ENCODE measurements at regions not wholly inside any gene's neighbourhood (a gene's known extent, or its start where the extent isn't known, plus 50 kb on each side); places are given as distances from the start of the nearest gene placed in this dataset.

DNA sequence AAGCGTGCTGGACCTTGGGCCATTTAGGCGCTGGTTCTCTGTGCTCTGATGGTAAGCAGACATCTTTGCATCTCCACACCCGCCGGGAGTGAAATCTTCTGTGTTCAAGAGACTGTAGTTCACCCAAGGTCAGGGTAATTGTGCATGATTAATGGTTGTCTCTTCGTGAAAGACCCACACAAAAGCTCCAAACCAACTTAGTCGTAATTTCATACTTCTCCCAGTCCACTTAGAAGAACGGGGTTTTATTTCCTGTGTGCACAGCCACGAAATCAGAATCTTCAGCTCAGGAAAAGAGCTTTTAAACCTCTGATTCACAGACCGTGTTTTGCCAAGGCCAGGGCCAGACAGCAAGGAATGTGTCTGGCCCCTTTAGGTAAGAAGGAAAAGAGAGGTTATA, 640.9 kb downstream of the MED13L start:
- Mint-ChIP-seq H3K27ac (no peak overlapping the region), H3K36me3 (ENCODE audit: low read depth) (no peaks in the 10 kb centered on the region), H3K4me3 (no peak overlapping the region), H3K9me3 (no peaks in the 10 kb centered on the region), H3K4me1 (ENCODE audit: low read depth) (no peaks in the 10 kb centered on the region), H3K27me3 (peaks cover 1% of the 10 kb centered on the region)
- intact Hi-C loops (cut with micrococcal nuclease), result no loop called here

DNA sequence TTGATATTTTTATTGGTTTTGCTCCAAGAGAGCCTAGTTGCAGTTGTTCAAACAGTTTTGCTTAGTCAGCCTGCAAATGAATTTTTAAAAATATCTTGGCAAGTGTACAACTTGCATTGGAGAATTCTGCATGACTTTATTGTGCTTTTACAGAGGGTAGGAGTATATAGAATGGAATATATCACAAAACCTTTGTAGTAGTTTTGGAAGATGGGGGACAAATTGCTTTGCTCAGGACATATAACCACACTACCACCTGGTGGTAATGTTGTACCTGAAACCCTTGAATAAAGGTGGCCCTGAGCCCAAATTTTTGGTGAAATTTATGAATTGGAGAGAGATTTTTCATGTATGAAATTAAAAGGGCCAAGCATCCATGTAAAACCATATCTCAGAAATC, 645.2 kb downstream of the MED13L start:
- no peaks in the 10 kb centered on the region for H3K4me1 Mint-ChIP-seq (ENCODE audit: low read depth)
- H3K9me3 Mint-ChIP-seq, result no peaks in the 10 kb centered on the region
- intact Hi-C loops (cut with micrococcal nuclease), result no loop called here
- H3K27ac Mint-ChIP-seq, result no peak overlapping the region
- no peak overlapping the region for H3K4me3 Mint-ChIP-seq
- H3K36me3 Mint-ChIP-seq (ENCODE audit: low read depth), result no peaks in the 10 kb centered on the region
- peaks cover 2% of the 10 kb centered on the region for H3K27me3 Mint-ChIP-seq

DNA sequence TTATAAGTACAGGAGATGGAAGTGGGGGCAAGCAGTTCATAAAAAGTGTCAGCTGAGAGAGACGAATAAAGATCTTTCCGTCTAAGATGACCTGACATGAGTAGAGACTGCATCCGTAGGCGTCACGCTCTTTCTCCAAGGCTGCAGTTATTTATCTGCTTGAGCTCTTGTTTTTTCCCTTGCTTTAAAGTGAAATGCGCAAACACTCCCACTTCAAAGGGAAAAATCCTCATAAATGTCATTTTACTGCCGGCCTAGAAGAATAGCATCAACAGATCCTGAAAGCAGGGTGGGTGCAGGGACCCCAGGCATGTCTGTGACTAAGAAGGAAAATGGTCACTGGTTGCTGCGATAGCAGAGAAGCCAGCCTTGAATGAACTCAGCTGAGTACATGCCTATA, 647.4 kb downstream of the MED13L start:
- Mint-ChIP-seq H3K27ac (no peak overlapping the region), H3K27me3 (peaks cover 2% of the 10 kb centered on the region)

DNA sequence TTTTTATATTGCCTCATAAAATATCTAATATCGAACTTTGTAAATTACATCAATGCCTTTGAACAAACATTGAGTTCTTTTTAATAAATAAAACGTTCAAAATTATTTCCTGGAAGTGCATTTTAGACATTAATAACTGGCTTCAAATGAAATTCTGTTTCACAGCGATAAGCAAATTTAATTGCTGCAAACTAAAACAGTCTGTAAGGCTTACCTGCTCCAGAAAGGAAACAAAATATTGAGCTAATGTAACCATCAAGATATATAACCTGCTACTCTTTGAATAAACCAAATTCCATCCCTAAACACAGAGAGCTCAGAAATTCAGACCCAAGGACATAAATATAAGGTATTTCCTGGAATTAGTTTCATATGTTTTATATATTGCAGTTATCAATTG, 651.3 kb downstream of the MED13L start:
- Mint-ChIP-seq H3K27me3 (peaks cover 16% of the 10 kb centered on the region), H3K36me3 (ENCODE audit: low read depth) (no peaks in the 10 kb centered on the region), H3K4me3 (no peak overlapping the region), H3K4me1 (ENCODE audit: low read depth) (no peaks in the 10 kb centered on the region), H3K9me3 (no peaks in the 10 kb centered on the region), H3K27ac (no peak overlapping the region)
- intact Hi-C loops (cut with micrococcal nuclease), result no loop called here

More for the DNA sequence above, 647.4 kb downstream of the MED13L start:
- Mint-ChIP-seq H3K4me3 (no peak overlapping the region), H3K36me3 (ENCODE audit: low read depth) (no peaks in the 10 kb centered on the region), H3K9me3 (no peaks in the 10 kb centered on the region), H3K4me1 (ENCODE audit: low read depth) (no peaks in the 10 kb centered on the region)
- intact Hi-C loops (cut with micrococcal nuclease), result no loop called here

DNA sequence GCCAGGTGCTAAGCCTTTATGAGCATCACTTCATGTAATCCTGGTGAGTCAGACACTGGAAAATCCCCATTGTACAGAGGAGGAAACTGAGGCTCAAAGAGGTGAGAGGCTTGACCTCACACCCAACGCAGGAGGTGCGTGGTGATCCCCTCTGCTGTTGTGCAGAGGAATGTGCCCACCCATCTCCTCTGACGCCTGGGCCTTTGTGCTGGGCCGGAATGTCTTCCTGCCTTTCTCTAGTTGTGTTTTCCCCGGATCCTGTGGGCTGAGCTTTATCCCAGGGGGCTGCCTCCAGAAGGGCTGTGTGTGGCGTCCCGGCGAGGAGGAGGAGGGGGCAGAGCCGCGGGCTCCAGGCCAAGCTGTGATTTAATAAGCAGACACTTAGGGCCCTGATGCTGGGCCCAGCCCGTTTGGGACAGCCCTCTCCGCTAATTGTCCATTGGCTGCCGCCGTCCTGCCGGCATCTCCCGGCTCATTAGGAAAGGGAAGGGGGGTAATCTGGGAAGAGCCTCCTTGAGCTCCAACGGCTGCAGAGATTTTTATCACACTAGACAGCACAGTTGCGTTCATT, 653.6 kb downstream of the MED13L start:
- no peak overlapping the region for H3K27ac Mint-ChIP-seq
- peaks cover 14% of the 10 kb centered on the region for H3K27me3 Mint-ChIP-seq
- H3K4me1 Mint-ChIP-seq (ENCODE audit: low read depth), result no peaks in the 10 kb centered on the region
- no peak overlapping the region for H3K4me3 Mint-ChIP-seq
- H3K36me3 Mint-ChIP-seq (ENCODE audit: low read depth), result no peaks in the 10 kb centered on the region
- H3K9me3 Mint-ChIP-seq, result no peaks in the 10 kb centered on the region
- intact Hi-C loops (cut with micrococcal nuclease), result no loop called here

DNA sequence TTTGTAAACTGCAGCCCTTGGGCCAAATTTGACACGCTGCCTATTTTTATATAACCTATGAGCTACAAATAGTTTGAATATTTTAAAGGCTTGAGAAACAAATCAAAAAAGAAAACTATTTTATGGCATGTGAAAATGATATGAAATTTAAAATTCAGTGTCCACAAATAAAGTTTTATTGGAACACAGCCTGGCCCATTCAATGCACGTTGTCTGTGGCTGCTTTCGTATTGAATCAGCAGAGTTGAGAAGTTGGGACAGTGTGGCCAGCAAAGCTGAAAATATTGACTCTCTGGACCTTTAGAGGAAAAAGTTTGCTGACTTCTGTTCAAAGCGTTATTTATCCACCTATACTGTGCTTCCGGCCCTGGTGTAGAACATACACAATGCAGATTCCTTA, 654.2 kb downstream of the MED13L start:
- H3K9me3 Mint-ChIP-seq, result peaks cover 4% of the 10 kb centered on the region
- no peak overlapping the region for H3K4me3 Mint-ChIP-seq
- H3K27me3 Mint-ChIP-seq, result peaks cover 14% of the 10 kb centered on the region
- H3K36me3 Mint-ChIP-seq (ENCODE audit: low read depth), result no peaks in the 10 kb centered on the region
- intact Hi-C loops (cut with micrococcal nuclease), result no loop called here
- H3K27ac Mint-ChIP-seq, result no peak overlapping the region
- no peaks in the 10 kb centered on the region for H3K4me1 Mint-ChIP-seq (ENCODE audit: low read depth)

DNA sequence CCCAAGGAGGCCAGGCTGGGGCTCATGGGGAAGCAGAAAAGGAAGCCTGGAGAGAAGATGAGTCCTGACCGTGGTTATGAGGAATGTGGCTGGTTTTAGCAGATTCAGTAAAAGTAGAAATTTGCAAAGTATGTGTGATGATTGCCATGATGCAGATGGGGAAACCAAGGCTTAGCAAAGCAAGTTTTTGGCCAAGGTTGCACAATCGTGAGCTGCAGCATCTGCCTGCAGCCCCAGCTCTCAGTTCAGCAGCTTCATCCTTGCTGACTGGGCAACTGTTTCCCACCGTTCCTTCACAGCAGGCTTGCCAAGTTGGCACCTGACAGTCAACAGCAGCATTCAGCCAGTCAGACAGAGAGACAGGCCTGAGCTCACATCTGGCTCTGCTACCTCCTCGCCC, 656.7 kb downstream of the MED13L start:
- Mint-ChIP-seq H3K9me3 (peaks cover 8% of the 10 kb centered on the region), H3K27me3 (peaks cover 14% of the 10 kb centered on the region), H3K36me3 (ENCODE audit: low read depth) (no peaks in the 10 kb centered on the region), H3K4me1 (ENCODE audit: low read depth) (no peaks in the 10 kb centered on the region), H3K4me3 (no peak overlapping the region), H3K27ac (no peak overlapping the region)
- intact Hi-C loops (cut with micrococcal nuclease), result no loop called here

DNA sequence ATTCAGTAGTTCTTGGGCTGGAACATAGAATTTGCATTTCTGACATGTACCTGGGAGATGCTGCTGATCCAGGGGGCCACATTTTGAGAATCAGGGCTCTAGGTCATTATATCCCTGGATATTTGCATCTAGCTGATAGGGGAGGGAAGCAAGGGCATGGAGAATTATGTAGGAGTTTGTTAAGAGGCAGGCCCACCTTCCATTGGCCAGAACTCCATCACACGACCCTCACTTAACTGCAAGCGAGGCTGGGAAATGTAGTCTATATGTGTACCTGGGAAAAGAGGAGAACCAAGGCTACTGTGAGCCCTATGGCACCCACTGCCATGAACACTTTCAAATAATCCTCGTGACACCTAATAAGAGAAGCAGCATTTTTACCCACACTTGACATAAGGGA, 657.6 kb downstream of the MED13L start:
- Mint-ChIP-seq H3K27me3 (peaks cover 13% of the 10 kb centered on the region), H3K4me1 (ENCODE audit: low read depth) (no peaks in the 10 kb centered on the region), H3K4me3 (no peak overlapping the region), H3K27ac (no peak overlapping the region), H3K9me3 (peaks cover 8% of the 10 kb centered on the region), H3K36me3 (ENCODE audit: low read depth) (no peaks in the 10 kb centered on the region)
- intact Hi-C loops (cut with micrococcal nuclease), result no loop called here

DNA sequence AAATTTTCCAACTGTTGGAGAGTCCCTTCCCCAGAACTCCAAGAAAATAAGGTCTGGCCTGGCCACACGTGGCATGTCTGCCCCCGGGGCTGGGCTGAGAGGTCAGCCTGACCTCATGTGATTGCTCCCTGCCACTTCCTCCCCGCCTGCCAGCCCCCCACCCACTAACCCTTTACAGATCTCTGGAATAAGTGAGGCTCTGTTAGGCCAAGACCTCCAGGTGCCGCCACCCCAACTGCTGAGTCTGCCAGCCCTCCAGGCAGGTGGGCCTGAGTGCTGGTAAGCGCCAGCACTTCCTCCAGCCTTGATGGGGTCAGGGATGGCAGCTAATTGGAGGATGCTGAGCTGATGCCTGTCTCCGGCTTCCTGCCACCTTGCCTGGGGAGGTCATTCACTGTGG, 658.4 kb downstream of the MED13L start:
- Mint-ChIP-seq H3K27ac (no peak overlapping the region), H3K36me3 (ENCODE audit: low read depth) (no peaks in the 10 kb centered on the region), H3K9me3 (peaks cover 8% of the 10 kb centered on the region), H3K27me3 (peaks cover 7% of the 10 kb centered on the region), H3K4me1 (ENCODE audit: low read depth) (no peaks in the 10 kb centered on the region), H3K4me3 (no peak overlapping the region)
- intact Hi-C loops (cut with micrococcal nuclease), result no loop called here

DNA sequence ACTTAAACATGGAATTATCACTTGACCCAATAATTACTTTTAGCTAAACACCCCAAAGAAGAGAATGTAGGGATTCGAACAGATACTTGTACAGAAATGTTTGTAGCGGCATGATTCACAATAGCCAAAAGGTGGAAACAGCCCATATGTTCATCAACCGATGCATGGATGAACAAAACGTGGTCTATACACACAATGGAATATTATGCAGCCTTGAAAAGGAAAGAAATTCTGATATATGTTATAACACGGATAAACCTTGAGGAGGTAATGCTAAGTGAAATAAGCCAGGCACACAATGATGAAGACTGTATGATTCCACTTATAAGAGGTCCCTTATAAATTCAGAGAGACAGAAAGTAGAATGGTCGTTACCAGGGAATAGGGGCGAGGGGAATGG, 659.4 kb downstream of the MED13L start:
- Mint-ChIP-seq H3K36me3 (ENCODE audit: low read depth) (no peaks in the 10 kb centered on the region), H3K27me3 (peaks cover 3% of the 10 kb centered on the region), H3K9me3 (peaks cover 8% of the 10 kb centered on the region), H3K4me3 (no peak overlapping the region), H3K4me1 (ENCODE audit: low read depth) (no peaks in the 10 kb centered on the region), H3K27ac (no peak overlapping the region)
- intact Hi-C loops (cut with micrococcal nuclease), result no loop called here

DNA sequence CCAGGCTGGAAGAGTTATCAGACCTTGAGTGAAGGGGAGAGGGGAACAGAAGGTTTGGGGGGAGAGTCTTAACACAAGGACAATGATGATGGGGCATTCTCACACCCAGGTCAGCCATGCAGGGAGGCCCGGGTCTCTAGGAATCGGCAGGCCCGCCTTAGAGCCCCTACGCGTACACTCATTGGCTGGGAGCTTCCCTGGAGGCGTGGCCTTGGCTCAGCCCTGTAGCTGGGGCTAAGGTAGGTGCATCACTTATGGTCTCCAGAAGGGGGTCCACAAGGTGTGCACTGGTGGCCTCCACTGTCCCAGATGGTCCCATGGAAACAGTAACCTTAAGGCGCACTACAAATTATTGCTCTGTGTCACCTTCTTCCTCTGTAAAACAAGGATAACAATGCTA, 660.1 kb downstream of the MED13L start:
- Mint-ChIP-seq H3K36me3 (ENCODE audit: low read depth) (no peaks in the 10 kb centered on the region), H3K27ac (no peak overlapping the region), H3K4me3 (no peak overlapping the region), H3K4me1 (ENCODE audit: low read depth) (no peaks in the 10 kb centered on the region), H3K27me3 (peaks cover 3% of the 10 kb centered on the region), H3K9me3 (peaks cover 8% of the 10 kb centered on the region)
- intact Hi-C loops (cut with micrococcal nuclease), result no loop called here

DNA sequence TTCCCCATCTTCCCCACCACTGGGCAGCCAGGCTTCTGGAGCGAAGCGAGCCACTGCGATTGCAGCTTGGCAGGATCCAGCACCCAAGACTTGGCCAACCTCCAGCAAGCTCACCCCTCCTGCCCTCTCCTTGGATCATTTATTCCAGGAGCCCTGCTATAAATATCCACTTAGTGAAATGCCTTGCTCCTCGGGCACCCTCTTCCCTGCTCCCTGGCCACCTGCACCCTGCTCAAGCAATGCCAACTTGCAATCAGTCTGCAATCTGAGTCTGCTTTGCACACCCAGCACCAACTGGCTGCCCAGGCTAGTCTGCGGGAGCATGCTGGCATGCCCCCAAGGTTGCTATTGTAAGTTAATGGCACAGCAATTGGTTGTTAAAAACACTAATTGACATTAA, 666.0 kb downstream of the MED13L start:
- Mint-ChIP-seq H3K27me3 (peaks cover 5% of the 10 kb centered on the region), H3K4me3 (no peak overlapping the region)
- intact Hi-C loops (cut with micrococcal nuclease), result no loop called here

DNA sequence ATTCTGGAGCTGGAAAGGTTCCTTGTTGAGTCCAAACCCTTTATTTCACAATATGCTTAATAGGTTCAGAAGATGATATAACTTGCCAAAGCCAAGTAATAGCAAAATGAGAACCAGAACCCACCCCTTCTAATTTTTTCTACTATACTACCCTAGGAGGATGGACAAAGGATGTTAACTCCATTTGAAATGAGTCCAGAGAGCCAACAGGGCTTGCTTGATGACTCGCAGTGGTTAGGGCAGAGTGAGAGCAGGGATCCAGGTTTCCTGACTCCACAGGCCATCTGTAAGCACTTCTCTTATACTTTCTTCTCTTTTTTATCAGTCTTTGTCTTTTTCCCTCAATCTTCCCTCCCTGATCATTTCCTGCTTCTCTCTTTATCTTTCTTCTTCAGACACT, 668.1 kb downstream of the MED13L start:
- Mint-ChIP-seq H3K27ac (no peak overlapping the region), H3K27me3 (peaks cover 18% of the 10 kb centered on the region), H3K4me3 (no peak overlapping the region), H3K4me1 (ENCODE audit: low read depth) (no peaks in the 10 kb centered on the region), H3K9me3 (no peaks in the 10 kb centered on the region), H3K36me3 (ENCODE audit: low read depth) (no peaks in the 10 kb centered on the region)
- intact Hi-C loops (cut with micrococcal nuclease), result no loop called here

More for the DNA sequence above, 666.0 kb downstream of the MED13L start:
- Mint-ChIP-seq H3K27ac (no peak overlapping the region), H3K4me1 (ENCODE audit: low read depth) (no peaks in the 10 kb centered on the region), H3K36me3 (ENCODE audit: low read depth) (no peaks in the 10 kb centered on the region), H3K9me3 (no peaks in the 10 kb centered on the region)

DNA sequence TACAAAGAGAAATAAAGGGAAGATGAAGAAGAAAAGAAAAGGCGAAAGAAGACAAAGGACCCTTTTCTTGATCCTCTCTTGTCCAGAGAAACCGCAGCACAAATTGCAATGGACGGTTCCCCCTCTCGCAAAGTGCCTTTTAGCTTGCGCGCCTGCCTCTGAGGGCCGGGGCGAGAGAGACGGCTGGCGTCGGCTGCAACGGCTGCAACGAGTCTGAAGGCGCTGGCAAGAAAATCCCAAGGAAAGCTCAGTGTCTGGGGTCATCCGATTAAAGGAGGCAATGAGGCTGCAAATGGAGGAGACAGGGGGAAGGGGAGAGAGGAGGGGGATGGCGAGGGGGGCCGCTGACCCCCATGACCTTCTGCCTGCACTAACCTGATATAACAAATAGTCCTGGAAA, 671.5 kb downstream of the MED13L start:
- Mint-ChIP-seq H3K4me1 (ENCODE audit: low read depth) (no peaks in the 10 kb centered on the region), H3K36me3 (ENCODE audit: low read depth) (no peaks in the 10 kb centered on the region), H3K4me3 (no peak overlapping the region), H3K9me3 (no peaks in the 10 kb centered on the region), H3K27ac (no peak overlapping the region), H3K27me3 (peaks cover 18% of the 10 kb centered on the region)
- intact Hi-C loops (cut with micrococcal nuclease), result no loop called here

Data from dendritic cell treated with granulocyte-macrophage colony-stimulating factor and Interleukin-4, amounts not matched to agents 40 ng/mL and 50 ng/mL, for 4 days (primary cell).